Activated T-cell treated with anti-CD3 and anti-CD28 coated beads, Interleukin-2, amount 50 U/mL, for 4 hours (primary cell): ENCODE measurements at regions not wholly inside any gene's neighbourhood (a gene's known extent, or its start where the extent isn't known, plus 50 kb on each side); places are given as distances from the start of the nearest gene placed in this dataset.

Source experiments
- ATAC-seq, 2 donors: fragments of 200-7000 bp; cut with Tn5 transposase; one replicate each; pipeline ENCODE4 v1.10.0; 2021
- DNase-seq: peaks from one replicate; pipeline ENCODE4 v3.0.0-alpha.2; 2020
- H3K27me3 Mint-ChIP-seq: one replicate; pipeline ENCODE4 v1.8.0; 2021; ENCODE audit warnings: low read depth, mixed read lengths
- H3K36me3 Mint-ChIP-seq: one replicate; pipeline ENCODE4 v1.8.0; 2022; ENCODE audit warnings: mixed read lengths; ENCODE audit not compliant: insufficient read depth
- H3K4me1 Mint-ChIP-seq: one replicate; pipeline ENCODE4 v1.8.0; 2021; ENCODE audit warnings: low read depth, mixed read lengths
- H3K4me3 Mint-ChIP-seq: one replicate; pipeline ENCODE4 v1.8.0; 2021; ENCODE audit warnings: mild to moderate bottlenecking, moderate library complexity, mixed read lengths
- H3K9me3 Mint-ChIP-seq: one replicate; pipeline ENCODE4 v1.8.0; 2021; ENCODE audit warnings: mixed read lengths

GRCh38 chr13:50122455-50122854 is 107.2 kb downstream of the KCNRG start:
- ATAC-seq, result no peak
- H3K4me1 Mint-ChIP-seq, result peaks cover 48% of the 10 kb centered on the region
- H3K9me3 Mint-ChIP-seq, result no peaks in the 10 kb centered on the region
- peak overlapping the region; percentile 42 for H3K4me3 Mint-ChIP-seq
- peaks cover 3% of the 10 kb centered on the region for H3K36me3 Mint-ChIP-seq
- no peaks in the 10 kb centered on the region for H3K27me3 Mint-ChIP-seq
- DNase-seq, result no peak

GRCh38 chr13:50123002-50123401 is 107.8 kb downstream of the KCNRG start:
- H3K36me3 Mint-ChIP-seq, result peaks cover 3% of the 10 kb centered on the region
- ATAC-seq (no peak), DNase-seq (no peak)
- H3K4me1 Mint-ChIP-seq, result peaks cover 50% of the 10 kb centered on the region
- peak overlapping the region; percentile 83 for H3K4me3 Mint-ChIP-seq
- H3K27me3 Mint-ChIP-seq, result no peaks in the 10 kb centered on the region
- H3K9me3 Mint-ChIP-seq, result no peaks in the 10 kb centered on the region

- DNase-seq (no peak), ATAC-seq (no peak)
- peaks cover 2% of the 10 kb centered on the region for H3K27me3 Mint-ChIP-seq
- peaks cover 53% of the 10 kb centered on the region for H3K4me1 Mint-ChIP-seq
- H3K36me3 Mint-ChIP-seq, result peaks cover 3% of the 10 kb centered on the region
- peak overlapping the region; percentile 83 for H3K4me3 Mint-ChIP-seq
- no peaks in the 10 kb centered on the region for H3K9me3 Mint-ChIP-seq
These were observed 108.2 kb downstream of the KCNRG start for GRCh38 chr13:50123515-50123861.

GRCh38 chr13:50123862-50124535 is 108.8 kb downstream of the KCNRG start:
- Mint-ChIP-seq H3K9me3 (no peaks in the 10 kb centered on the region), H3K27me3 (peaks cover 2% of the 10 kb centered on the region), H3K4me3 (peak overlapping the region; percentile 83), H3K4me1 (peaks cover 58% of the 10 kb centered on the region), H3K36me3 (peaks cover 3% of the 10 kb centered on the region)
- peak; percentile 66 to 67 for ATAC-seq
- DNase-seq, result peak; percentile 70

- DNase-seq, result peak; percentile 96
- ATAC-seq, result peak; percentile 40 to 47
- no peaks in the 10 kb centered on the region for H3K9me3 Mint-ChIP-seq
- H3K36me3 Mint-ChIP-seq, result no peaks in the 10 kb centered on the region
- peaks cover 61% of the 10 kb centered on the region for H3K4me1 Mint-ChIP-seq
- peak overlapping the region; percentile 83 for H3K4me3 Mint-ChIP-seq
- peaks cover 10% of the 10 kb centered on the region for H3K27me3 Mint-ChIP-seq
These were observed 109.5 kb downstream of the KCNRG start for GRCh38 chr13:50124536-50125303.

GRCh38 chr13:50125304-50125553 is 110.0 kb downstream of the KCNRG start:
- ATAC-seq, result peak; percentile 22 to 25
- Mint-ChIP-seq H3K36me3 (no peaks in the 10 kb centered on the region), H3K9me3 (no peaks in the 10 kb centered on the region), H3K4me3 (peak overlapping the region; percentile 83), H3K27me3 (peaks cover 14% of the 10 kb centered on the region), H3K4me1 (peaks cover 64% of the 10 kb centered on the region)
- DNase-seq, result no peak

GRCh38 chr13:50125554-50126262 is 110.5 kb downstream of the KCNRG start:
- Mint-ChIP-seq H3K9me3 (no peaks in the 10 kb centered on the region), H3K27me3 (peaks cover 17% of the 10 kb centered on the region), H3K4me1 (peaks cover 64% of the 10 kb centered on the region), H3K4me3 (peak overlapping the region; percentile 85), H3K36me3 (no peaks in the 10 kb centered on the region)
- DNase-seq, result peak; percentile 90
- ATAC-seq, result peak; percentile 33 to 36

- DNase-seq (peak; percentile 15), ATAC-seq (no peak)
- Mint-ChIP-seq H3K9me3 (no peaks in the 10 kb centered on the region), H3K36me3 (no peaks in the 10 kb centered on the region), H3K4me3 (peak overlapping the region; percentile 85), H3K27me3 (peaks cover 24% of the 10 kb centered on the region), H3K4me1 (peaks cover 66% of the 10 kb centered on the region)
These were observed 111.2 kb downstream of the KCNRG start for GRCh38 chr13:50126263-50126992.

GRCh38 chr13:50126993-50127725 is 111.9 kb downstream of the KCNRG start:
- Mint-ChIP-seq H3K4me3 (peak overlapping the region; percentile 85), H3K36me3 (no peaks in the 10 kb centered on the region), H3K4me1 (peaks cover 60% of the 10 kb centered on the region), H3K27me3 (peaks cover 30% of the 10 kb centered on the region), H3K9me3 (no peaks in the 10 kb centered on the region)
- ATAC-seq, result no peak
- peak; percentile 67 for DNase-seq

GRCh38 chr13:50127726-50128291 is 112.6 kb downstream of the KCNRG start:
- Mint-ChIP-seq H3K36me3 (no peaks in the 10 kb centered on the region), H3K4me1 (peaks cover 60% of the 10 kb centered on the region), H3K9me3 (no peaks in the 10 kb centered on the region), H3K27me3 (peaks cover 37% of the 10 kb centered on the region), H3K4me3 (peak overlapping the region; percentile 85)
- DNase-seq (peak; percentile 6), ATAC-seq (no peak)

- Mint-ChIP-seq H3K27me3 (peaks cover 41% of the 10 kb centered on the region), H3K4me1 (peaks cover 53% of the 10 kb centered on the region), H3K9me3 (no peaks in the 10 kb centered on the region), H3K36me3 (no peaks in the 10 kb centered on the region), H3K4me3 (peak overlapping the region; percentile 78)
- ATAC-seq (no peak), DNase-seq (peak; percentile 6)
These were observed 113.2 kb downstream of the KCNRG start for GRCh38 chr13:50128428-50128931.

GRCh38 chr13:50129081-50129705 is 113.9 kb downstream of the KCNRG start:
- DNase-seq (no peak), ATAC-seq (no peak)
- H3K27me3 Mint-ChIP-seq, result peaks cover 44% of the 10 kb centered on the region
- H3K4me3 Mint-ChIP-seq, result peak overlapping the region; percentile 78
- H3K36me3 Mint-ChIP-seq, result no peaks in the 10 kb centered on the region
- H3K4me1 Mint-ChIP-seq, result peaks cover 51% of the 10 kb centered on the region
- no peaks in the 10 kb centered on the region for H3K9me3 Mint-ChIP-seq

GRCh38 chr13:50129706-50130122 is 114.5 kb downstream of the KCNRG start:
- Mint-ChIP-seq H3K4me1 (peaks cover 51% of the 10 kb centered on the region), H3K27me3 (peaks cover 49% of the 10 kb centered on the region), H3K9me3 (no peaks in the 10 kb centered on the region), H3K36me3 (peaks cover 3% of the 10 kb centered on the region), H3K4me3 (peak overlapping the region; percentile 78)
- peak; percentile 7 for DNase-seq
- ATAC-seq, result no peak
